ENCODE measurements at regions not wholly inside any gene's neighbourhood (a gene's known extent, or its start where the extent isn't known, plus 50 kb on each side); places are given as distances from the start of the nearest gene placed in this dataset.
"Not testable (repeated sequence)": the region's sequence is repeated elsewhere in the genome, so short reads cannot be mapped to it uniquely, and the experiment has no call there.

DNA sequence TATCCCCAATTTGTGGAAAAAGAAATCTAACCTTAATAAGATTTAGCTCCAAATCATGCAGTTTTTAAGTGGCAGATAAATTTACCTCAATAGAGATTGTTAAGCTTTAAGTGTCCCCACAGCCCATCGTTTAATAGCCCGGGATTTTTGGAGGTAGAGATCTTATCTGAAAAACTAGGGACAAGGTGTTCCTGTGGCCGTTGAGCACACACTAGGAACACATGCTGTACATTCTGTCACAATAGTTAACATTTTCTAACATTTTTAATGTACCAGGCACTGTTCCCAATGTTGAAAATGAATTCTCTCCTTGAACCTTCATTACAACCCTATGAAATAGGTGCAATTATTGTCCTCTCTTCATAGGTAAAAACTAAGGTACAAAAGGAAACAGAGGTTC is 85.7 kb upstream of the PLD5 start:
- DNase-seq, result no peak

DNA sequence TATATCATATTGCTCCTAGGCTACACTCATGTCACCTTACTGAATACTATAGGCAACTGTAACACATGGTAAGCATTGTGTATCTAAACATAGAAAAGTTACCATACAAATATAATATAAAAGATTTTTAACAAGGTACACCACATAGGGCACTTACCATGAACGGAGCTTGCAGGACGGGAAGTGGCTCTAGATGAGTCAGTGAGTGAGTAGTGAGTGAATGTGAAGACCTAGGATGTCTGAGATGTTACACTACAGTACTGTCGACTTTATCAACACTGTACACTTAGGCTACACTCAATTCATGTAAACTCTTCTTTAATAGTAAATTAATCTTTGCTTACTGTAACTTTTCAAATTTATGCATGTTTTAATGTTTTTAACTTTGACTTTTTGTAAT is 81.0 kb upstream of the PLD5 start:
- DNase-seq, result no peak

GRCh38 chr1:242602001-242602400 is 77.5 kb upstream of the PLD5 start:
- DNase-seq, result no peak

- not testable (repeated sequence) for DNase-seq
Observed at GRCh38 chr1:242593756-242594155, 69.3 kb upstream of the PLD5 start.

DNA sequence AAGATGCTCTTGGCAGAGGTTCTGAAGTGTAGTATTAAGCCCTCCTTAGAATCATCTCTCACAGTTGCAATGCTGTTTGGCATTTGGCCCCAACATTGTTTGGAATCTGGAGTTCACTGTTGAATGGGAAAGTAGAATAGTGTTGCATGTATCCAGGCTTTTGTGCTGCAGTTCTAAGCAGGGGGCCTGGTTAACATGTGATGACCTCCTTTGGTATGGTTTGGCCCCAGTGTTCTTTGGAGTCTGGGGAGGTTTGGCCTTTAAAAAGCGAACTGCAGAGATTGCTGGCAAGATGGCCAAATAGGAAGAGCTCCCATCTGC is 61.8 kb upstream of the PLD5 start:
- DNase-seq, result no peak

- no peak for DNase-seq
Observed at GRCh38 chr1:242585616-242586359, 61.3 kb upstream of the PLD5 start.

DNA sequence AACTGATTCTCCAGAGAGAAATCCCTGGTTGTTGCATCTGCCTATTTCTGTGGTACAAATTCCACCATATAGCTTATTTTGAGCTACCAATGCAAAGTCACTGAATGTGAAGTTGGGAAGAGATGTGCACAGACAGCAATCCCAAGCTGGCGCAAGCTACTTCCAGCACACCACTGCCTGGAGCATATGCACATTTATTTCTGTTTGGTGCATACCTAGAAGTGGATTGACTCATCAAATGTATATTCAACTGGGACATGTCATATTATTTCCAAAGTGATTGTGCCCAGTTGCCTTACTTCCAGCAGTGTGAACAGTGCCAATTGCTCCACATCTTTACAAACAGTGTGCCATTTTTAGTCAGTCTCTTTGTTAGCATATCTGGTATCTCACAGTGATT is 58.2 kb upstream of the PLD5 start:
- no peak for DNase-seq

- DNase-seq, result no peak
Observed at GRCh38 chr1:242579528-242580235, 55.2 kb upstream of the PLD5 start.

Data from NCI-H2171 treated with DMSO at 0.1 percent for 48 hours (cell line).